HG03342 (cell line): ENCODE measurements at regions not wholly inside any gene's neighbourhood (a gene's known extent, or its start where the extent isn't known, plus 50 kb on each side); places are given as distances from the start of the nearest gene placed in this dataset.

Source experiments
- ATAC-seq: cut with Tn5 transposase; IDR thresholded peaks from one replicate; pipeline ENCODE4 v1.9.1; 2021; ENCODE audit warnings: mild to moderate bottlenecking, moderate library complexity; ENCODE audit not compliant: unreplicated experiment

DNA sequence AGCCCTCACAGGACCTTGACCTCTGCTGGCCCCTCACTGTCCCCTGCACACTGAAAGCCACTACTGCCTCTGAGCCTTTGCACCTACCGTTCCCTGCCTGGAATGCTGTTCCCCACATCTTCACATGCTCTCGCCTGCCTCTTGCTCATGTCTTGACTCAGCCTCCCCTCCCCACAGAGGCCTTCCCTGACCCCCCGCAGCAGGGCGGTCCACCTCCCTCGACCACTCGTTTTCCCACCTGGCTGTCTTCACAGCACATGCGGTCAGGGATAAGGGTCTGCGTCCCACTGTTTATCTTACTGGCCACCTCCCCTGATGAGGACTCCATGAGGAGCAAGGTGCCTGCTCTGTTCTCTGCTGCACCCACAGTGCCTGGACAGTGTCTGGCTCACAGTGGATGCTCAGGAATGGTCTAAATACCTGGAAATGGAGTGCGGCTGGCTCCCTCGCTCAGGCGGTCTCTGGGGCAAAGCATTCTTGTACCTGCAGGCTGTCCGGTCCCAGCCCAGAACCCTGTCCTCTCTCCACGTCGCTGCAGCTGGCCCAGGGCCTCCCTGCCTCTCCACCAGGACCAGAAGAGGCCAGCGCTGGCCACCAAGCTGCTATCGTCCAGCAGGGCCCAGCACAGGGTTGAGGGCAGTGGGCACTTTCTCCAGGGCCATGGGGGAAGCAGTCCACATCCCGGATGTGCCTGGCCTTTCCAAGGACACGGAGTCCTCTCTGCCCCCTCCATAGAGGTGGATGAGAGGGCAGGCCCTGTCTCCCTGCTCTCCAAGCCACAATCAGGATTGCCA lies 107.4 kb downstream of the NCOR2 start:
- no peak for ATAC-seq

DNA sequence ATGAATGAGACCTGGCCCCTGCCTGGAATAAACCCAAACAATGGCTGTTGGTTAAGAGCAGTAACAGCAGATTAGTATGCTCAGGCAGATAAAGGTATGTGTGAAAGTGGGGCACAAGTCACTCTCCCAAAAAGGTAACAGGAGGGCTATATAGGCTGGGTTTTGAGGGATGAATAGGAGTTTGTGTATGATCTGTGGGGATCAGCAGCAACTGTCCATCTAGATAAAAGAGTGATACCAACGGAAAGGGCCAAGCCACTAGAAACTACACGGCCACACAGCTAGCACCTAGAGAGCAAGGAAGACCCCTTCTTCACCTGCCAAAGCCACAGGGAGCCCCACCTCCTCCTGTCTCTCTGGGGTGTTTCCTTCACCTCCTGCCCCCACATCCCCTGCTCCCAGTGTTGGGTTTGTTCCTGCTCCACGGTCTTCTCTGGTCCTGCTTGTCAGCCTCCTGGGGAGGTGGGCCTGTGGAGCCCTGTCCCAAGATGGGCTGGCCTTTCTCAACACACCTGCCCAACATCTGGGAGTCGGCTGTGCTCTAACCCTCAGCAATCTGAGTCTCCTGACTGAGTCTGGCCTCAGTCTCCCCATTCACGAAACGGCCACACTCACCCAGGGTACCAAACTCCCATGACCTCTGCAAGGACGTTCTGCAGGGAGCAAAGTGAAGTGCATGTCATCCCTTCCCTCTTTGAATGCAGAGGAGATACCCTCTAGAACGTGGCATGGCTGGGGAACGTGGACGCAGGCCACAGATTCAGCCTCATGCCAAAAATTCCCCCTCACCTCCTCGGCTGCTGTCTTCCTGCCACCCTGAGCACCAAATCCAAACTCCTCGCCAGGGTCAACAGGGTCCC lies 108.2 kb downstream of the NCOR2 start:
- no peak for ATAC-seq

DNA sequence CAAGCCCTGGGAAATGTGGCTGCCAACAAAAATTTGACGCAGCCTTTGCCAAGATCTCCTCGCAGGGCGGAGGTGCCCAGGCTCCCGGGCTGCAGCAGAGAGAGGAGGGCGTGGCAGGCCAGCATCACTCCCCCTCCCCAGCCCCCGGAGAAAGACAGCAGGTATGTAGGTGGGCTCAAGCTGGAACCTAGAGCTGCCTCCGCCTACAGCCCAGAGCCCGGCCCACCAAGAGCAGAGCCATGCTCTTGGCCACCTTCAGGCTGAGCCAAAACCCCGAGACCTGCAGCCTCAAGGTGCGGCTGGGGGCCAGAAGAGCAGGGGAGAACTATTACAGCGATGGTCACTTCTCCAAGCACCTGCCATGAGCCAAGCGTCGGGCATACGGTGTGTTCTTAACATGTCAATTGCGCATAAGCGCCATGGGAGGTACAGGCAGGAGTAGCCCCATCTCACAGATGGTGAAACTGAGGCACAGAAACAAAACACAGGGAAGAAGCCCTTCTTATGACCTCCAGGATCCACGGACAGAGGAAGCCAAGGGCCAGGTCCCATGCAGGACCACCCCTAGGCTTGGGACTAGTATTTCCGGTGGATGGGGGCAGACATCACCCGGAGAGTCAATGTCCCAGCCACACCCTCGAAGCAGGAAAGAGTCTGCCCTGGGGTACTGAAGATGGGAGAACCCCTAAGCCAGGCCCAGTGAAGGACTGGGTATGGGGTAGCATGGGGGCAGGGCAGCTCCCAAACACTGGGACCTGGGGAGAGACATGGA lies 109.0 kb downstream of the NCOR2 start:
- no peak for ATAC-seq

DNA sequence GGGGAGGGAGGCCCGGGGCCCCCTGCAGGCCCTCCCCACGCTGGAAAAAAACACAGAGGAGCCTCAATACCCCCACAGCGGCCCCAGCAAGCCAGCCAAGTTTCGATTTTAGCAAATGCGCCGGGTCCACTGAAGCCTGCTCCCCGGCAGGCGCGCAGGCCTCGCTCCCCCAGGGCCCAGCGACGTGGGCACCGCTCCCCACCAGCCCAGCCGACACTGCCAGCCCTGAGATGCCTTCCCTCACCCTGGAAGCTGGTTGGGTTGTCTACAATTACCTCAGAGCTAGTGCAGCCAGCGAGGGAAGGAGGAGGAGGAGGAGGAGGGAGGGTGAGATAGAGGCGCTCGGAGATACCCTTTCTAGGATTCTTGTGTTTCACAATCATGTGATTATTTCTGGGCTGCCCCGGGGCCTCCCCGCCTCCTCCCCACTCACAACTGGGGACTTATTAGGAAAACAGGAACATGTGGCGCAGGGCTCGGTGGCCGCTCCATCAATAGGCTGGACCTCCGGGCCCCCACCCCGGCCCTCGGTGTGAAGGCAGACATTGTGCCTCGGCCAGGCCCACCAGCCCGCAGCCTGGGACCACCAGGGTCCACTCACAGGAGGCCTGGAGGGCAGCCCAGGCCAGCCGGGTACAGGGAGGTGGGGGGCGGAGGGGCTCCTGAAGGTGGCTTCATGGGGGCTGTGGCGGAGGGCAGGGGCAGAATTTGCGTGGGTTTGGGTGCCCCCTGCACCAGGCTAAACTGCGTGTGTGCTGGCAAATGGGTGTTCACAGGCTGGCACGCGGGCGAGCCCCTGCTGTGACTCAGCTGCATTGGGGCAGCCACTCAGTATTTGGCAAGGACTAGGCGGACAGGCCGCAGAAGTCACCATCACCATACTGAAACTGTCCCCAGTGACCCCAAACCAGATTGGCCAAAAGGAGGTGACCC lies 109.9 kb downstream of the NCOR2 start:
- no peak for ATAC-seq

DNA sequence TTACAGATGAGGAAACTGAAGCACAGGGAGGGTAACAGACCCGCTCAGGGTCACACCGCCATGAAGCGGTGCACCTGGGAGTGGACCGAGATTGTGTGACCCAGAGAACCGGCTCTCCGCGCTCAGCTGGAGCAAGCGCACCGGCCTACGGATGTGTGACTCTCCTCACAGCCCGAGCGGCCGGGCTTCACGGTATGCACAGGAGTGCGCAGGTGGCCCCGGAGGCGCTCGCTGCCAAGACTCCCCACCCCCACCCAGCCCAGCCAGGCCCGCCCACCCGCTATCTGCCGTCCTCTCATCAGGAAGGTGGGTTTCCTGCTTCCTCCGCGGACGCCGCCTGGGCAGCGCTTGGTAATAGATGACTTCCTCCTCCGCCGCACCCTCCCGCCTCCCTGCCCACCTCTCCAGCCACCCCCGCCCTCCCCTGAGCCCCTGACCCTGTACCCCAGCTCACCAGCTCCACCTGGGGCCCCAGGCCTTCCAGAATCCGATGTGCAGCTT lies 110.7 kb downstream of the NCOR2 start:
- ATAC-seq: no peak

GRCh38 chr12:124456133-124456651 lies 111.2 kb downstream of the NCOR2 start:
- ATAC-seq: no peak

DNA sequence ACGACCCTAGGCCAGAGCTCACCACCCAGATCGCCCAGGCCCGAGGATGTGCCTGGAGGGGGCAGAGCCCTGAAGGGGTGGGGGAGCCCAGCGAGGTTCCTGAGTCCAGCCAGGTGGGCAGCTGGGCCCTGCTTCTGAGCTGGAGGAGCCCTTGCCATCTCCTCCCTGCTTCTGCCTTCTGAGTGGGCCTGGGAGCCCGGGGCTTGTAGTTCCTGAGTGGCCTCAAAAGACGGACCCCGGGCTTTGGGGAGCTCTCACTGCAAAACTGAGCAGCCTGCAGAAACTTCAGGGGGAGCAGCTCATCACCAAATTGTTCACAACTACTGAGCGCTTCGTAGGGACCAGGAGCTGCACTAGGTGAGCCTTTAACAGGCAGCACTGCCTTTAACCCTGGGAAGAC lies 112.1 kb downstream of the NCOR2 start:
- ATAC-seq: no peak

GRCh38 chr12:124454735-124455134 lies 112.7 kb downstream of the NCOR2 start:
- ATAC-seq: no peak

GRCh38 chr12:124454352-124454725 lies 113.1 kb downstream of the NCOR2 start:
- no peak for ATAC-seq

DNA sequence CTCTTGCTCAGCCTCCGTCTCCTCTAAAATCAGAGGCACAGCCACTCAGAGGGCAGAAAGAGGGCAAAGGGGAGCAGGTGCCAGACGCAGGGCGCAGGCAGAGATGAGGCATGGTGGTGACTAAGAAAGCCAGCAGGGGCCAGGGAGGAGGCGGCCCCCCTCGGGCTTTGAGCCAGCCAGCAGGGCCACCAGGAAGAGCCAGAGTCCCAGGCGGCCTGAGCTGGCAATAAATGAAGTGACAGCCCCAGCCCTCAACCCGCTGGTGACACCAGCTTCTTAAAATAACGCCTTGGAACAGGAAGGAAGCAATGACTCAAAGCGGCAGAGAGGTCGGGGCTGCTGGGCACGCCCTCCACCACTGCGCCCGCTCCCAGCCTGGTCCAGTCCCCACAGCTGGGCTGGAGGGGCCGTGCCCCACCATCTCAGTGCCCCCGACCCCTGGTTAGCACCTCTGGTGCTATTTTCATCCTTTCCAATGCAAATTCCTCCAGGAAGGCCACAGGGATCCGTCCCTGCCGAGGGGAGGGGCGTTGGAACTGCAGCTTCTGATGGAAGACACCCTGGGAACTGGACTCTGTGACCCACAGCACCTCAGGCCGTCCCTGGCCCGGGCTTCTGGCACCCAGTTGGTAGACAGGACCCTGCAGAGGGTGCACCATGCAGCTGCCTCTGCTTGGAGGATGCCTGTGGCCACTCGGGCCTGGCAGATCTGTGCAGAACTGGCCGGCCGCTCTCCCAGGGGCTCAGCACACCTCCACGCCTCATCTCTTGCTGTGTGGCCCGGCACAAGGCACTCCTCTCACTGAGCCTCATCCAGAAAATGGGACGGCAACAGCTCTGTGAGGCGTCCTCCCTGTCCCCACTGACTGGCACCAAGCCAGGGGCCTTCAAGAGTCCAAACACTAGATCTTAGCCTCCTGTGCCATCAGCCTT lies 113.7 kb downstream of the NCOR2 start:
- peak; percentile 62 for ATAC-seq

- peak; percentile 2 for ATAC-seq
These were observed 114.7 kb downstream of the NCOR2 start for GRCh38 chr12:124452576-124453331.

DNA sequence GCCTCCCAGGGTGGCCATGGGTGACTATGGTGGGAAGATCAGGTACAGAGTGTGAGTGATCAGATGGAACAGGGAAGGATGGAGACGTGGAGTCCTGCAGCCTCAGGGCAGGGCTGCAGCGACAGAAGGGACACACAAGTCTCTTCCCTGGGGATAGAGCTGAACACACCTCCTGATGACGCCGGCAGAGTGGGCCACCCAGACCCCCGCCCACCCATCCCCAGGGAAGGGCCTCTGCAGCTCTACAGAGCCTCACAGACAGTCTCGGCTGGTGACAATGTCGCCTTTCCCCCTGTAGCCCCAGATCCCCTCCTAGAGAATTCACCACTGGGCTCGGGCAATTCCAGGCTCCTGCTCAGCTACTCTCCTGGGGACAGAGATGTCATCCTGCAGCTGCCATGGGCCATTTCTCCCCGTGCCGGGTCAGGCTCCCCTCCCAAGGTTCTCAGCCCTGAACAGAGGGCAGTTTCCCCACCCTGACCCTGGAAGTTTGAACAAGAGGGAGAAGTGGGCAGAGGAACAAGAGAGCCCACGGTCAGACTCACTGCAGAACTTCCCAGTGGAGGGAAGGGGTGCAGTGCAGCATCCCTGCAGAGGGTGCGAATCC lies 115.7 kb downstream of the NCOR2 start:
- no peak for ATAC-seq

GRCh38 chr12:124451016-124451415 lies 116.4 kb downstream of the NCOR2 start:
- ATAC-seq: no peak

GRCh38 chr12:124450376-124450750 lies 117.0 kb downstream of the NCOR2 start:
- no peak for ATAC-seq

- no peak for ATAC-seq
These were observed 117.6 kb downstream of the NCOR2 start for GRCh38 chr12:124449623-124450375.

DNA sequence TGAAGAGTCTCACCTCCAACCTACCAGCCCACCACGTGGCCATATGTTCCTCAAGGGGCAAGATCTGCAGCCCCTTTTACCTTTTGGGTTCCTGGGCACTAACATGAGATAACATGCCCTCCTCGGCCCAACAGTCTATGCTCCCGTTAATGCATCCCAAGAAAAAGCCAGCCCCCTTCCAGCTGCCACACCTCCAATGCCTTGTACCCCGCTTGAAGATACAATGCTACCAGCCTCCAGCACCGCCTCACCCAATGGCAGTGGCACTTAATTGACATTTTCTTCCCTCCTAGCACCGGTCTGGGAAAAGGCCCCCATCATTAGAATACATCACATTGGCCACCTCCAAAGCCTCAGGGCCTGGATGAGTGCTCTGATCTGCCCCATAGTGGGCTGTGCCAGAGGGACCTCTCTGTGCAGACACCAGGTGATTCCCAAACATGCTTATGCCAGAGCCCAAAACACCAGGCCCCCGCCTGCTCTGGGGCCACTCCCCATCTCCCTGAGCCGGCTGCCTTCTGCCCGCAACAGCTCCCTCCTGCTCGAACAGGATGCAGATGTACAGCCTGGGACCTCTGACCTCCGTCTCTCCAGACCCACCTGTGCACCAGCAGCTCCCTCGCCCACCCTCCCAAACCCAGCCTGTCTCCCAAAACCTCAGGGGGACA lies 118.3 kb downstream of the NCOR2 start:
- no peak for ATAC-seq
